Fibroblast of skin of right quadriceps (primary cell): ENCODE measurements at regions not wholly inside any gene's neighbourhood (a gene's known extent, or its start where the extent isn't known, plus 50 kb on each side); places are given as distances from the start of the nearest gene placed in this dataset.
A peak's percentile ranks its signal among the peaks of the same experiment; 100 is the strongest.

Source experiments
- DNase-seq: peaks from one replicate; pipeline ENCODE4 v3.0.0-alpha.2; 2013

GRCh38 chr5:98638111-98638510 lies 135.4 kb upstream of the RGMB start:
- peak; percentile 24 for DNase-seq

GRCh38 chr5:98638701-98639100 lies 134.8 kb upstream of the RGMB start:
- peak; percentile 94 for DNase-seq

GRCh38 chr5:98639274-98639673 lies 134.2 kb upstream of the RGMB start:
- no peak for DNase-seq

GRCh38 chr5:98641671-98642070 lies 131.8 kb upstream of the RGMB start:
- no peak for DNase-seq

- DNase-seq, result no peak
These were observed 129.9 kb upstream of the RGMB start for GRCh38 chr5:98643569-98643968.

- no peak for DNase-seq
These were observed 121.7 kb upstream of the RGMB start for GRCh38 chr5:98651715-98652114.

GRCh38 chr5:98656125-98656795 lies 117.2 kb upstream of the RGMB start:
- peak; percentile 17 for DNase-seq

- DNase-seq, result no peak
These were observed 116.7 kb upstream of the RGMB start for GRCh38 chr5:98656796-98657195.

GRCh38 chr5:98657559-98657958 lies 115.9 kb upstream of the RGMB start:
- no peak for DNase-seq

GRCh38 chr5:98663521-98663920 lies 109.9 kb upstream of the RGMB start:
- DNase-seq, result no peak

GRCh38 chr5:98664736-98665135 lies 108.7 kb upstream of the RGMB start:
- no peak for DNase-seq

- DNase-seq, result peak; percentile 14
These were observed 93.5 kb upstream of the RGMB start for GRCh38 chr5:98679963-98680362.

GRCh38 chr5:98690002-98690401 lies 83.5 kb upstream of the RGMB start:
- DNase-seq, result no peak

- DNase-seq, result no peak
These were observed 78.6 kb upstream of the RGMB start for GRCh38 chr5:98694902-98695301.

- no peak for DNase-seq
These were observed 75.1 kb upstream of the RGMB start for GRCh38 chr5:98698359-98698758.

- DNase-seq, result peak; percentile 37
These were observed 72.7 kb upstream of the RGMB start for GRCh38 chr5:98700730-98701129.

GRCh38 chr5:98705841-98706240 lies 67.6 kb upstream of the RGMB start:
- peak; percentile 18 for DNase-seq

GRCh38 chr5:98709681-98710080 lies 63.8 kb upstream of the RGMB start:
- DNase-seq, result no peak

- DNase-seq, result peak; percentile 69
These were observed 60.4 kb upstream of the RGMB start for GRCh38 chr5:98713027-98713426.

GRCh38 chr5:98713856-98714255 lies 59.6 kb upstream of the RGMB start:
- DNase-seq, result no peak

- no peak for DNase-seq
These were observed 58.7 kb upstream of the RGMB start for GRCh38 chr5:98714710-98715288.

- DNase-seq, result peak; percentile 50
These were observed 52.1 kb upstream of the RGMB start for GRCh38 chr5:98721231-98721928.

GRCh38 chr5:98722188-98722587 lies 51.3 kb upstream of the RGMB start:
- no peak for DNase-seq

GRCh38 chr5:98723061-98723460 lies 50.4 kb upstream of the RGMB start:
- DNase-seq, result no peak
